Peyer's patch (tissue), 4 donors: ENCODE measurements at regions not wholly inside any gene's neighbourhood (a gene's known extent, or its start where the extent isn't known, plus 50 kb on each side); places are given as distances from the start of the nearest gene placed in this dataset.

Source experiments
- POLR2A ChIP-seq, 2 donors: fragments of 450-650 bp; IDR thresholded peaks; one replicate each; pipeline ENCODE4 v1.5.1; 2017; ENCODE audit warnings: antibody characterized with exemption in 2 of 2, mild to moderate bottlenecking in 2 of 2, moderate library complexity in 2 of 2
- TF ChIP-seq, protein P1 (sequence below), 6 experiments: fragments of 450-650 bp in 4 of 6; fragments of 200-600 bp in 2 of 6; sonication (generic) in 1 of 6; IDR thresholded peaks; one replicate each; pipeline ENCODE4 v1.5.1; 2017 to 2019; ENCODE audit warnings: antibody characterized with exemption in 6 of 6, mild to moderate bottlenecking in 3 of 6, moderate library complexity in 1 of 6

DNA sequence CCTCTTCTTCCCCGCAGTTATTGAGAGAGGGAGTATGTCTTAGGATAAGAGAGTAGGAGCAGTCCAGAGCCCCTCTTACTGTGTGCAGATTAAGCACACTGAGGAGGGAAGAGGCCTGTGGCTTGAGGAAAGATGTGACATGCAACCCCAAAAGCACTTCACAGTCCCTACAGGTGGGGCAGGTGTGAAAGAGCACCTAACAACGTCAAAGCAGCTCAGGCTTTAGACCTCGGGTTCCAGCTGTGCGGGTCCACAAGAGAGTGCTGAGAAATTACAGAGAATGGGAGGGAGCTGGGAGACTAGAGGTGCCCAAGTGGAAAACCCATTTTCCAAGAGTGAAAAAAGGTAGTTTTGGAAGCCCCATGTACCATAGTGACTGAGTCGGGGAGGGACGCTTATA lies 127.6 kb downstream of the SLC25A47 start:
- TF ChIP-seq, protein P1, sequence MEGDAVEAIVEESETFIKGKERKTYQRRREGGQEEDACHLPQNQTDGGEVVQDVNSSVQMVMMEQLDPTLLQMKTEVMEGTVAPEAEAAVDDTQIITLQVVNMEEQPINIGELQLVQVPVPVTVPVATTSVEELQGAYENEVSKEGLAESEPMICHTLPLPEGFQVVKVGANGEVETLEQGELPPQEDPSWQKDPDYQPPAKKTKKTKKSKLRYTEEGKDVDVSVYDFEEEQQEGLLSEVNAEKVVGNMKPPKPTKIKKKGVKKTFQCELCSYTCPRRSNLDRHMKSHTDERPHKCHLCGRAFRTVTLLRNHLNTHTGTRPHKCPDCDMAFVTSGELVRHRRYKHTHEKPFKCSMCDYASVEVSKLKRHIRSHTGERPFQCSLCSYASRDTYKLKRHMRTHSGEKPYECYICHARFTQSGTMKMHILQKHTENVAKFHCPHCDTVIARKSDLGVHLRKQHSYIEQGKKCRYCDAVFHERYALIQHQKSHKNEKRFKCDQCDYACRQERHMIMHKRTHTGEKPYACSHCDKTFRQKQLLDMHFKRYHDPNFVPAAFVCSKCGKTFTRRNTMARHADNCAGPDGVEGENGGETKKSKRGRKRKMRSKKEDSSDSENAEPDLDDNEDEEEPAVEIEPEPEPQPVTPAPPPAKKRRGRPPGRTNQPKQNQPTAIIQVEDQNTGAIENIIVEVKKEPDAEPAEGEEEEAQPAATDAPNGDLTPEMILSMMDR (IDR thresholded peaks at IDR 0.05), result no peak
- TF ChIP-seq POLR2A (IDR thresholded peaks at IDR 0.05), result no peak
